Gastrocnemius medialis (tissue), 4 donors: ENCODE measurements at regions not wholly inside any gene's neighbourhood (a gene's known extent, or its start where the extent isn't known, plus 50 kb on each side); places are given as distances from the start of the nearest gene placed in this dataset.

Experiments
- CTCF ChIP-seq, 5 experiments: fragments of 450-650 bp in 3 of 5; fragments of 200-600 bp in 2 of 5; sonication (generic) in 2 of 5; IDR thresholded peaks in 4 of 5; conservative IDR thresholded peaks in 1 of 5; 1 replicate in 4 of 5; 2 replicates in 1 of 5; pipeline ENCODE4 v1.5.1; 2016 to 2019; ENCODE audit warnings: antibody characterized with exemption in 5 of 5, mild to moderate bottlenecking in 3 of 5, moderate library complexity in 3 of 5
- POLR2A ChIP-seq, 2 donors: fragments of 450-650 bp; IDR thresholded peaks; one replicate each; pipeline ENCODE4 v1.6.1; 2017; ENCODE audit warnings: antibody characterized with exemption in 2 of 2, mild to moderate bottlenecking in 2 of 2, moderate library complexity in 2 of 2

DNA sequence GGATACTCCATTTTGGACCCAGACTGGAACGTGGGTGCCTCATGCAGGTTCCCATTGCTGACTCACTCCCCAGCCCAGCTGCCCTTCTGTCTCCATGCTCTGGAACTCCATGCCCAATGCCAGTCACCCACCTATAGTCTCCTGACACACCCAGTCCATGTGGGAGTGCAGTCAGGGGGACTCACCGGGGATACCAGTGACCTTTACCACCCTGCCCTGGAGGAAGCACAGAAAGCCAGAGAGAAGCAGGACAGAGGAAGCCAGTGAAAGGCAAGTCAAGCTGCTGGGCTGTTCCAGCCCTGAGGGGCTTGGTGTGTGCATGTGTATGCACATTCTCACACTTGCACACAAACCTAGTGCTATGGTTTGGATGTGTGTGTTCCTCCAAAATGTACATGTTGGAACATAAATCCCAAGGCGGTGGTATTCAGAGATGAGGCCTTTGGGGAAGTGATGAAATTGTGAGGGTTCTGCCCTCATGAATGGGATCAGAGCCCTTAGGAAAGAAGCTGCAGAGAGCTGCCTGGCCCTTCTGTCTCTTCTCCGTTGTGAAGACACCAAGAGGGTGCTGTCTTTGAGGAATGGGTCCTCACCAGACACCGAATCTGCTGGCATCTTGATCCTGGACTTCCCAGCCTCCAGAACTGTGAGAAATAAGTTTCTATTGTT lies 121.4 kb upstream of the MAFB start:
- TF ChIP-seq POLR2A (IDR thresholded peaks at IDR 0.05) (no peak), CTCF (IDR thresholded peaks at IDR 0.05 in 4 of 5, conservative IDR thresholded peaks at IDR 0.05 in 1 of 5) (no peak)
